Panc1 (cell line): ENCODE measurements at regions not wholly inside any gene's neighbourhood (a gene's known extent, or its start where the extent isn't known, plus 50 kb on each side); places are given as distances from the start of the nearest gene placed in this dataset.
"Not testable (repeated sequence)": the region's sequence is repeated elsewhere in the genome, so short reads cannot be mapped to it uniquely, and the experiment has no call there.

Experiments
- ATAC-seq: fragments of 200-7000 bp; cut with Tn5 transposase; 2 replicates; pipeline ENCODE4 v1.9.1; 2020; ENCODE audit warnings: mild to moderate bottlenecking, moderate library complexity
- BruUV-seq: library from RNA; stranded (reverse); fragments of 400-500 nt; replicated peaks from 2 replicates; lab custom pipeline; 2021; lab: Mats Ljungman, UMichigan
- CTCF ChIA-PET: fragments of 300-600 bp; sonication (Branson Sonifier 250); formaldehyde crosslinking; loops from one replicate; lab custom pipeline; 2022; ENCODE audit warnings: antibody characterized with exemption; lab: Charles Lee
- POLR2A ChIA-PET: fragments of 300-600 bp; sonication (Branson Sonifier 250); formaldehyde crosslinking; loops from one replicate; lab custom pipeline; 2022; ENCODE audit warnings: antibody characterized with exemption; lab: Charles Lee
- DNase-seq: peaks from one replicate; pipeline ENCODE4 v3.0.0-alpha.2; 2010; ENCODE audit warnings: low read depth, low spot score
- H3K27ac ChIP-seq: 2 replicates; pipeline ENCODE4 v1.5.1; 2011; ENCODE audit warnings: mild to moderate bottlenecking, low read length, inconsistent platforms
- H3K27me3 ChIP-seq: fragments of 200-500 bp; sonication (Bioruptor generic); 2 replicates; pipeline ENCODE4 v1.6.0; 2014; ENCODE audit warnings: low read length, inconsistent platforms; ENCODE audit not compliant: control insufficient read depth, insufficient read depth
- H3K36me3 ChIP-seq: fragments of 200-500 bp; sonication (Bioruptor generic); 2 replicates; pipeline ENCODE4 v1.5.1; 2014; ENCODE audit warnings: inconsistent platforms, mild to moderate bottlenecking, low read length, moderate library complexity; ENCODE audit not compliant: control insufficient read depth, insufficient read depth
- H3K4me1 ChIP-seq: 2 replicates; pipeline ENCODE4 v1.5.1; 2011; ENCODE audit warnings: inconsistent platforms, mild to moderate bottlenecking, low read length, moderate library complexity; ENCODE audit not compliant: control insufficient read depth, insufficient read depth
- H3K4me3 ChIP-seq, 2 experiments: 2 replicates each; pipeline ENCODE4 v1.5.1; 2011 to 2012; ENCODE audit warnings: low read depth in 2 of 2, low read length in 2 of 2, mild to moderate bottlenecking in 2 of 2, inconsistent platforms in 1 of 2, moderate library complexity in 1 of 2
- H3K9me3 ChIP-seq: fragments of 200-500 bp; sonication (Bioruptor generic); 2 replicates; pipeline ENCODE4 v1.5.1; 2014; ENCODE audit warnings: low read depth, mild to moderate bottlenecking, inconsistent platforms, low read length, moderate library complexity; ENCODE audit not compliant: control insufficient read depth, insufficient read depth
- CTCF ChIP-seq: fragments of 450-650 bp; IDR thresholded peaks from 2 replicates; pipeline ENCODE4 v1.5.1; 2017; ENCODE audit warnings: mild to moderate bottlenecking
- POLR2AphosphoS5 ChIP-seq: IDR thresholded peaks from 2 replicates; pipeline ENCODE4 v1.6.1; 2012; ENCODE audit warnings: mild to moderate bottlenecking, low read depth, low read length, moderate library complexity
- REST ChIP-seq, 2 experiments: IDR thresholded peaks; 2 replicates each; pipeline ENCODE4 v1.6.1; 2011 to 2012; ENCODE audit warnings: low read depth in 2 of 2, control low read depth in 1 of 2, low read length in 1 of 2, mild to moderate bottlenecking in 1 of 2, moderate library complexity in 1 of 2; ENCODE audit not compliant: insufficient read depth in 1 of 2
- SIN3A ChIP-seq: IDR thresholded peaks from 2 replicates; pipeline ENCODE4 v1.6.1; 2012; ENCODE audit warnings: low read depth, mild to moderate bottlenecking, low read length, moderate library complexity, borderline replicate concordance; ENCODE audit not compliant: insufficient read depth
- TCF7L2 ChIP-seq: IDR thresholded peaks from 2 replicates; pipeline ENCODE4 v1.6.1; 2011; ENCODE audit warnings: mild to moderate bottlenecking, low read depth, low read length, inconsistent platforms
- in situ Hi-C: cut with HindIII; loops from 2 replicates; pipeline ENCODE4 v1.10.0; 2016; ENCODE audit warnings: low sequenced_read_pairs, low pct_unique_long_range_greater_than_20kb
- intact Hi-C: fragments of 100-400 bp; cut with micrococcal nuclease; formaldehyde crosslinking; loops from one replicate; pipeline ENCODE4 v1.10.0; 2022; ENCODE audit not compliant: unreplicated experiment

GRCh38 chr7:142566271-142566670 is 183.0 kb upstream of the PRSS1 start:
- H3K4me3 ChIP-seq = no peak overlapping the region
- no peak for DNase-seq
- BruUV-seq = no TSS peak
- TF ChIP-seq TCF7L2 (no peak), POLR2AphosphoS5 (no peak), CTCF (no peak), SIN3A (no peak), REST (IDR thresholded peaks at IDR 0.05; ENCODE audit: insufficient read depth in 1 of 2, low read depth in 2 of 2, low read length in 1 of 2) (no peak)
- no peaks in the 10 kb centered on the region for H3K9me3 ChIP-seq
- no peak for ATAC-seq
- no peaks in the 10 kb centered on the region for H3K4me1 ChIP-seq
- in situ Hi-C loops (no loop called here), intact Hi-C loops (no loop called here)
- no peaks in the 10 kb centered on the region for H3K27me3 ChIP-seq
- H3K27ac ChIP-seq = no peak overlapping the region
- CTCF ChIA-PET = no interaction called here
- no peaks in the 10 kb centered on the region; the same call in 1 of the 2 replicates for H3K36me3 ChIP-seq
- POLR2A ChIA-PET = no interaction called here

GRCh38 chr7:142564125-142564524 is 185.1 kb upstream of the PRSS1 start:
- BruUV-seq, H3K27ac ChIP-seq, H3K36me3 ChIP-seq, DNase-seq, CTCF ChIA-PET, H3K4me3 ChIP-seq, POLR2A ChIA-PET, ATAC-seq, intact Hi-C loops, H3K4me1 ChIP-seq, H3K9me3 ChIP-seq, in situ Hi-C loops, H3K27me3 ChIP-seq: not testable (repeated sequence)

- Histone ChIP-seq H3K27ac (no peak overlapping the region), H3K27me3 (no peaks in the 10 kb centered on the region), H3K36me3 (no peaks in the 10 kb centered on the region; the same call in 1 of the 2 replicates), H3K4me1 (no peaks in the 10 kb centered on the region), H3K9me3 (no peaks in the 10 kb centered on the region), H3K4me3 (no peak overlapping the region)
- BruUV-seq = no TSS peak
- in situ Hi-C loops = no loop called here
- intact Hi-C loops = no loop called here
- no peak for ATAC-seq
- TF ChIP-seq TCF7L2 (no peak), SIN3A (no peak), REST (IDR thresholded peaks at IDR 0.05; ENCODE audit: insufficient read depth in 1 of 2, low read depth in 2 of 2, low read length in 1 of 2) (no peak), CTCF (no peak), POLR2AphosphoS5 (no peak)
- ChIA-PET CTCF (no interaction called here), POLR2A (no interaction called here)
- DNase-seq = no peak
Observed at GRCh38 chr7:142563470-142563869, 185.8 kb upstream of the PRSS1 start.
